ENCODE measurements at regions not wholly inside any gene's neighbourhood (a gene's known extent, or its start where the extent isn't known, plus 50 kb on each side); places are given as distances from the start of the nearest gene placed in this dataset.
A peak's percentile ranks its signal among the peaks of the same experiment; 100 is the strongest.
"Not testable (repeated sequence)": the region's sequence is repeated elsewhere in the genome, so short reads cannot be mapped to it uniquely, and the experiment has no call there.

DNA sequence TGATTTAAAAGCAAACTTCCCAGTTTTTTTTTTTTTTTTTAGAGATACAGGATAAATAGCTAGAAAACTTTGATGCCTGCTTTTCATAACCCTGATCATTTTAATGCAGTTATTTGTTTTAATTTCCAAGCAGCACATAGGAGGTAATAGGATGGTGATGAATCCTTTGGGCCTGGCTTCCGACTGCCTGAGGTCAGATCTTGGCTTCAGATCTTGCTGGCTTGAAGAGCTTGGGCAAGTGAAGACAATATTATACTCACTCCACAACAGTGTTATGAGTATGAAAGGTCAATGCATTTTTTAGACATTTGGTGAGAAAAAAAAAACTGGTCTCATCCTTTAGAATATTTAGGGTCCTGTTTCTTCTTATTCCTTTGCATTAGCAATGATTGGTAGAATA is 124.8 kb upstream of the PRKCQ start (continued):
- TF ChIP-seq, protein P1, sequence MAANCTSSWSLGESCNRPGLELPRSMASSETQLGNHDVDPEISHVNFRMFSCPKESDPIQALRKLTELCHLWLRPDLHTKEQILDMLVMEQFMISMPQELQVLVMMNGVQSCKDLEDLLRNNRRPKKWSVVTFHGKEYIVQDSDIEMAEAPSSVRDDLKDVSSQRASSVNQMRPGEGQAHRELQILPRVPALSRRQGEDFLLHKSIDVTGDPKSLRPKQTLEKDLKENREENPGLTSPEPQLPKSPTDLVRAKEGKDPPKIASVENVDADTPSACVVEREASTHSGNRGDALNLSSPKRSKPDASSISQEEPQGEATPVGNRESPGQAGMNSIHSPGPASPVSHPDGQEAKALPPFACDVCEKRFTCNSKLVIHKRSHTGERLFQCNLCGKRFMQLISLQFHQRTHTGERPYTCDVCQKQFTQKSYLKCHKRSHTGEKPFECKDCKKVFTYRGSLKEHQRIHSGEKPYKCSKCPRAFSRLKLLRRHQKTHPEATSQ (CRISPR knock-in tag; IDR thresholded peaks at IDR 0.05; ENCODE audit: borderline replicate concordance), result no peak
- TF ChIP-seq STAT5B (CRISPR knock-in tag; IDR thresholded peaks at IDR 0.05), result no peak
- TF ChIP-seq CHD4 (IDR thresholded peaks at IDR 0.05; ENCODE audit: borderline replicate concordance, low read length), result no peak
- no peak for TF ChIP-seq HNF4A (CRISPR knock-in tag; IDR thresholded peaks at IDR 0.05)
- no peak for TF ChIP-seq SP5 (CRISPR knock-in tag; IDR thresholded peaks at IDR 0.05; ENCODE audit: borderline replicate concordance, low read depth)
- no peak for TF ChIP-seq ZNF615 (CRISPR knock-in tag; IDR thresholded peaks at IDR 0.05; ENCODE audit: borderline replicate concordance)
- TF ChIP-seq ZNF207 (IDR thresholded peaks at IDR 0.05; ENCODE audit: borderline replicate concordance), result no peak

DNA sequence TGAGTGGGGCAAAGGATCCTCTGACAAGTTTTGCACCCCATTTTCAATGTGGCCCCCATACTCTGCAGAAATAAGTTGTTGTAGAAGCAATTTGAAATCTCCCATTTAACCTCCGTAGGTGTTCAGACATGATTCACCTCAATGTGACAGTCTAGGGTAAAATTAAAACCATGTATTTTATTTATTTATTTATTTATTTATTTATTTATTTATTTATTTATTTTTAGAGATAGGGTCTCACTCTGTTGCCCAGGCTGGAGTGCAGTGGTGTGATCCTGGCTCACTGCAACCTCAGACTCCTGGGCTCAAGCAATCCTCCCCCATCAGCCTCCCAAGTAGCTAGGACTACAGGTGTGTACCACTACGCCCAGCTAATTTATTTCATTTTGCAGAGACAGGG is 122.8 kb upstream of the PRKCQ start:
- H3K9ac ChIP-seq (ENCODE audit: insufficient read depth, low read depth, low read length); H3K79me2 ChIP-seq (ENCODE audit: insufficient read depth, low read length); H4K20me1 ChIP-seq (ENCODE audit: insufficient read depth, low read length); H3K27ac ChIP-seq (ENCODE audit: extremely low read length, insufficient read depth, low read length); CTCF ChIA-PET (ENCODE audit: low intra/inter-chr PET ratio, low total read pairs); H3K27me3 ChIP-seq (ENCODE audit: control insufficient read depth in 1 of 2, insufficient read depth in 2 of 2, low read length in 2 of 2); POLR2A ChIA-PET; DNase-seq (ENCODE audit: low spot score); H3K36me3 ChIP-seq (replicated peaks in 1 of 2; ENCODE audit: control insufficient read depth in 1 of 2, insufficient read depth in 2 of 2, low read length in 2 of 2); BruUV-seq (replicated peaks); H3K4me3 ChIP-seq (replicated peaks in 1 of 3; ENCODE audit: insufficient read depth in 1 of 3, low read depth in 2 of 3, low read length in 3 of 3); intact Hi-C loops (cut with micrococcal nuclease; ENCODE audit: unreplicated experiment); FAIRE-seq; H3K4me2 ChIP-seq (ENCODE audit: low read depth, low read length); in situ Hi-C loops (cut with HindIII; ENCODE audit: extremely low pct_ligation_motif_present, low pct_unique_long_range_greater_than_20kb); H2AFZ ChIP-seq (ENCODE audit: low read length); H3K9me3 ChIP-seq (ENCODE audit: low read length); ATAC-seq: not testable (repeated sequence)
- peaks cover 16% of the 10 kb centered on the region for H3K4me1 ChIP-seq (ENCODE audit: insufficient read depth, low read length)
- 57% methylated on average over 2 of the region's 2 CpGs for whole genome bisulfite sequencing (ENCODE audit: low lambda C conversion rate)

DNA sequence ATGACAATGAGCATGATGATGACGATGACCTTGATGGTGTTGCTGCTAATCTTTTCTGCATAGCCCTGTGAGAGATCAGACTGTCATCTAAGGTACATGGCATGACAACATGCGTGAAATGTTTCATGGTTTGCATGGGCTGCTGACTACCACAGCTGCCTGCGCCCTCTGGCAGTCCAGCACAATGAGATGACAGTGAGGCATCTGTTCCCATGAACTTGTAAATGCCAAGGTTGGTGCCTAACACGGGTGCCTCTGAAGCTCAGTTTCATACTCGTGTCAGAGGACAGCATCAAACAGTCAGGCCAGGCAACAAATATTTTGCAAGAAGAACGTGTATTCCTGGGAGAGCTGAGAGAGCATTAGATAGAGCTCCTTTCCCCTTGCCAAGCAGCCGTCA is 122.0 kb upstream of the PRKCQ start:
- DNase-seq (ENCODE audit: low spot score) (no peak), FAIRE-seq (no peak), ATAC-seq (no peak)
- no TSS peak for BruUV-seq (replicated peaks)
- no peak overlapping the region for H3K9ac ChIP-seq (ENCODE audit: insufficient read depth, low read depth, low read length)
- no peaks in the 10 kb centered on the region for H3K79me2 ChIP-seq (ENCODE audit: insufficient read depth, low read length)
- 8% methylated on average over 7 of the region's 7 CpGs for WGBS (ENCODE audit: low lambda C conversion rate)
- no peaks in the 10 kb centered on the region for H3K36me3 ChIP-seq (replicated peaks in 1 of 2; ENCODE audit: control insufficient read depth in 1 of 2, insufficient read depth in 2 of 2, low read length in 2 of 2)
- peak; percentile 65; the same call in 1 of the 2 replicates for TF ChIP-seq CREB1 (IDR thresholded peaks at IDR 0.05)
- TF ChIP-seq CREB1 (CRISPR knock-in tag; IDR thresholded peaks at IDR 0.05), result no peak
- TF ChIP-seq, protein P2, sequence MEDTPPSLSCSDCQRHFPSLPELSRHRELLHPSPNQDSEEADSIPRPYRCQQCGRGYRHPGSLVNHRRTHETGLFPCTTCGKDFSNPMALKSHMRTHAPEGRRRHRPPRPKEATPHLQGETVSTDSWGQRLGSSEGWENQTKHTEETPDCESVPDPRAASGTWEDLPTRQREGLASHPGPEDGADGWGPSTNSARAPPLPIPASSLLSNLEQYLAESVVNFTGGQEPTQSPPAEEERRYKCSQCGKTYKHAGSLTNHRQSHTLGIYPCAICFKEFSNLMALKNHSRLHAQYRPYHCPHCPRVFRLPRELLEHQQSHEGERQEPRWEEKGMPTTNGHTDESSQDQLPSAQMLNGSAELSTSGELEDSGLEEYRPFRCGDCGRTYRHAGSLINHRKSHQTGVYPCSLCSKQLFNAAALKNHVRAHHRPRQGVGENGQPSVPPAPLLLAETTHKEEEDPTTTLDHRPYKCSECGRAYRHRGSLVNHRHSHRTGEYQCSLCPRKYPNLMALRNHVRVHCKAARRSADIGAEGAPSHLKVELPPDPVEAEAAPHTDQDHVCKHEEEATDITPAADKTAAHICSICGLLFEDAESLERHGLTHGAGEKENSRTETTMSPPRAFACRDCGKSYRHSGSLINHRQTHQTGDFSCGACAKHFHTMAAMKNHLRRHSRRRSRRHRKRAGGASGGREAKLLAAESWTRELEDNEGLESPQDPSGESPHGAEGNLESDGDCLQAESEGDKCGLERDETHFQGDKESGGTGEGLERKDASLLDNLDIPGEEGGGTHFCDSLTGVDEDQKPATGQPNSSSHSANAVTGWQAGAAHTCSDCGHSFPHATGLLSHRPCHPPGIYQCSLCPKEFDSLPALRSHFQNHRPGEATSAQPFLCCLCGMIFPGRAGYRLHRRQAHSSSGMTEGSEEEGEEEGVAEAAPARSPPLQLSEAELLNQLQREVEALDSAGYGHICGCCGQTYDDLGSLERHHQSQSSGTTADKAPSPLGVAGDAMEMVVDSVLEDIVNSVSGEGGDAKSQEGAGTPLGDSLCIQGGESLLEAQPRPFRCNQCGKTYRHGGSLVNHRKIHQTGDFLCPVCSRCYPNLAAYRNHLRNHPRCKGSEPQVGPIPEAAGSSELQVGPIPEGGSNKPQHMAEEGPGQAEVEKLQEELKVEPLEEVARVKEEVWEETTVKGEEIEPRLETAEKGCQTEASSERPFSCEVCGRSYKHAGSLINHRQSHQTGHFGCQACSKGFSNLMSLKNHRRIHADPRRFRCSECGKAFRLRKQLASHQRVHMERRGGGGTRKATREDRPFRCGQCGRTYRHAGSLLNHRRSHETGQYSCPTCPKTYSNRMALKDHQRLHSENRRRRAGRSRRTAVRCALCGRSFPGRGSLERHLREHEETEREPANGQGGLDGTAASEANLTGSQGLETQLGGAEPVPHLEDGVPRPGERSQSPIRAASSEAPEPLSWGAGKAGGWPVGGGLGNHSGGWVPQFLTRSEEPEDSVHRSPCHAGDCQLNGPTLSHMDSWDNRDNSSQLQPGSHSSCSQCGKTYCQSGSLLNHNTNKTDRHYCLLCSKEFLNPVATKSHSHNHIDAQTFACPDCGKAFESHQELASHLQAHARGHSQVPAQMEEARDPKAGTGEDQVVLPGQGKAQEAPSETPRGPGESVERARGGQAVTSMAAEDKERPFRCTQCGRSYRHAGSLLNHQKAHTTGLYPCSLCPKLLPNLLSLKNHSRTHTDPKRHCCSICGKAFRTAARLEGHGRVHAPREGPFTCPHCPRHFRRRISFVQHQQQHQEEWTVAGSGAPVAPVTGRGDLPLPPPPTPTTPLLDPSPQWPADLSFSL (CRISPR knock-in tag; IDR thresholded peaks at IDR 0.05), result no peak
- H2AFZ ChIP-seq (ENCODE audit: low read length), result no peak overlapping the region
- no peaks in the 10 kb centered on the region for H4K20me1 ChIP-seq (ENCODE audit: insufficient read depth, low read length)
- H3K4me2 ChIP-seq (ENCODE audit: low read depth, low read length), result no peak overlapping the region
- no peak overlapping the region for H3K27ac ChIP-seq (ENCODE audit: extremely low read length, insufficient read depth, low read length)
- in situ Hi-C loops (cut with HindIII; ENCODE audit: extremely low pct_ligation_motif_present, low pct_unique_long_range_greater_than_20kb), result no loop called here
- POLR2A ChIA-PET, result no interaction called here
- CTCF ChIA-PET (ENCODE audit: low intra/inter-chr PET ratio, low total read pairs), result no interaction called here
- no peak overlapping the region for H3K4me3 ChIP-seq (replicated peaks in 1 of 3; ENCODE audit: insufficient read depth in 1 of 3, low read depth in 2 of 3, low read length in 3 of 3)
- H3K9me3 ChIP-seq (ENCODE audit: low read length), result no peaks in the 10 kb centered on the region
- H3K27me3 ChIP-seq (ENCODE audit: control insufficient read depth in 1 of 2, insufficient read depth in 2 of 2, low read length in 2 of 2), result no peaks in the 10 kb centered on the region
- H3K4me1 ChIP-seq (ENCODE audit: insufficient read depth, low read length), result peaks cover 8% of the 10 kb centered on the region
- intact Hi-C loops (cut with micrococcal nuclease; ENCODE audit: unreplicated experiment), result no loop called here
